GM19372 (cell line): ENCODE measurements at regions not wholly inside any gene's neighbourhood (a gene's known extent, or its start where the extent isn't known, plus 50 kb on each side); places are given as distances from the start of the nearest gene placed in this dataset.

Source experiments
- ATAC-seq: cut with Tn5 transposase; IDR thresholded peaks from one replicate; pipeline ENCODE4 v1.9.1; 2021; ENCODE audit warnings: mild to moderate bottlenecking, low read depth, moderate library complexity; ENCODE audit not compliant: unreplicated experiment

- no peak for ATAC-seq
Observed at GRCh38 chr13:63093907-63094469, 1678.3 kb upstream of the PCDH20 start.

- ATAC-seq: no peak
Observed at GRCh38 chr13:63092456-63092855, 1676.8 kb upstream of the PCDH20 start.

GRCh38 chr13:63090524-63090923, 1674.9 kb upstream of the PCDH20 start:
- no peak for ATAC-seq

- ATAC-seq: no peak
Observed at GRCh38 chr13:63088226-63088625, 1672.6 kb upstream of the PCDH20 start.

GRCh38 chr13:63086286-63086685, 1670.6 kb upstream of the PCDH20 start:
- no peak for ATAC-seq

- ATAC-seq: no peak
Observed at GRCh38 chr13:63085851-63086250, 1670.2 kb upstream of the PCDH20 start.

GRCh38 chr13:63081400-63082014, 1665.9 kb upstream of the PCDH20 start:
- ATAC-seq: no peak

- ATAC-seq: no peak
Observed at GRCh38 chr13:63075126-63075525, 1659.5 kb upstream of the PCDH20 start.

- no peak for ATAC-seq
Observed at GRCh38 chr13:63050287-63050686, 1634.6 kb upstream of the PCDH20 start.

GRCh38 chr13:63048653-63049052, 1633.0 kb upstream of the PCDH20 start:
- ATAC-seq: no peak

GRCh38 chr13:63044589-63045313, 1629.1 kb upstream of the PCDH20 start:
- ATAC-seq: no peak

GRCh38 chr13:63042686-63043085, 1627.0 kb upstream of the PCDH20 start:
- no peak for ATAC-seq

- no peak for ATAC-seq
Observed at GRCh38 chr13:63041640-63042414, 1626.2 kb upstream of the PCDH20 start.

GRCh38 chr13:63026285-63026797, 1610.7 kb upstream of the PCDH20 start:
- no peak for ATAC-seq

GRCh38 chr13:63025741-63026140, 1610.1 kb upstream of the PCDH20 start:
- ATAC-seq: no peak

- no peak for ATAC-seq
Observed at GRCh38 chr13:63024458-63024857, 1608.8 kb upstream of the PCDH20 start.

- no peak for ATAC-seq
Observed at GRCh38 chr13:63011996-63012395, 1596.3 kb upstream of the PCDH20 start.

- no peak for ATAC-seq
Observed at GRCh38 chr13:63010072-63010658, 1594.5 kb upstream of the PCDH20 start.

GRCh38 chr13:63005625-63006024, 1590.0 kb upstream of the PCDH20 start:
- no peak for ATAC-seq

- no peak for ATAC-seq
Observed at GRCh38 chr13:62997696-62998095, 1582.0 kb upstream of the PCDH20 start.
